ENCODE measurements at regions not wholly inside any gene's neighbourhood (a gene's known extent, or its start where the extent isn't known, plus 50 kb on each side); places are given as distances from the start of the nearest gene placed in this dataset.

- TF ChIP-seq NFE2 (IDR thresholded peaks at IDR 0.05; ENCODE audit: low read depth) = no peak
- TF ChIP-seq SRSF9 (IDR thresholded peaks at IDR 0.05; ENCODE audit: borderline replicate concordance, low read depth, low read length) = no peak
- no peak for TF ChIP-seq GATA2 (CRISPR knock-in tag; IDR thresholded peaks at IDR 0.05)
- TF ChIP-seq HDAC8 (tag; IDR thresholded peaks at IDR 0.05) = no peak
- no peak for TF ChIP-seq ZNF212 (CRISPR knock-in tag; IDR thresholded peaks at IDR 0.05)
- TF ChIP-seq CSDE1 (IDR thresholded peaks at IDR 0.05) = no peak
- TF ChIP-seq TBP (optimal IDR thresholded peaks at IDR 0.05; ENCODE audit: low read depth, low read length) = no peak
- TF ChIP-seq NFXL1 (CRISPR knock-in tag; IDR thresholded peaks at IDR 0.05) = no peak
- TF ChIP-seq RBM39 (optimal IDR thresholded peaks at IDR 0.05; ENCODE audit: low read depth, low read length) = no peak
- no peak for TF ChIP-seq SAP30 (IDR thresholded peaks at IDR 0.05; ENCODE audit: borderline replicate concordance, insufficient read depth, low read depth, low read length, poor library complexity, severe bottlenecking)
- TF ChIP-seq KLF6 (CRISPR knock-in tag; IDR thresholded peaks at IDR 0.05; ENCODE audit: borderline replicate concordance) = no peak
- TF ChIP-seq, protein P1, sequence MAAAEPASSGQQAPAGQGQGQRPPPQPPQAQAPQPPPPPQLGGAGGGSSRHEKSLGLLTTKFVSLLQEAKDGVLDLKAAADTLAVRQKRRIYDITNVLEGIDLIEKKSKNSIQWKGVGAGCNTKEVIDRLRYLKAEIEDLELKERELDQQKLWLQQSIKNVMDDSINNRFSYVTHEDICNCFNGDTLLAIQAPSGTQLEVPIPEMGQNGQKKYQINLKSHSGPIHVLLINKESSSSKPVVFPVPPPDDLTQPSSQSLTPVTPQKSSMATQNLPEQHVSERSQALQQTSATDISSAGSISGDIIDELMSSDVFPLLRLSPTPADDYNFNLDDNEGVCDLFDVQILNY (CRISPR knock-in tag; IDR thresholded peaks at IDR 0.05) = no peak
- no peak for TF ChIP-seq MXI1 (IDR thresholded peaks at IDR 0.05; ENCODE audit: low read depth, low read length)
- TF ChIP-seq OTX1 (CRISPR knock-in tag; IDR thresholded peaks at IDR 0.05) = no peak
- no peak for TF ChIP-seq ZNF584 (CRISPR knock-in tag; IDR thresholded peaks at IDR 0.05; ENCODE audit: low read depth)
- TF ChIP-seq DPF2 (IDR thresholded peaks at IDR 0.05) = no peak
- TF ChIP-seq ZC3H8 (IDR thresholded peaks at IDR 0.05) = no peak
- intact Hi-C loops (cut with micrococcal nuclease) (no loop called here), in situ Hi-C loops (cut with MboI) (no loop called here)
- H3K9ac ChIP-seq (ENCODE audit: insufficient read depth in 1 of 2, low read depth in 2 of 2, low read length in 2 of 2) = no peak overlapping the region
- no peaks in the 10 kb centered on the region for H3K36me3 ChIP-seq (ENCODE audit: control insufficient read depth, insufficient read depth, low read length)
- BruUV-seq (replicated peaks) = no TSS peak
- no peaks in the 10 kb centered on the region for H3K27me3 ChIP-seq (ENCODE audit: control insufficient read depth in 2 of 2, insufficient read depth in 2 of 2, low read length in 2 of 2)
- H3K4me2 ChIP-seq (ENCODE audit: insufficient read depth, low read length) = no peak overlapping the region
- no peaks in the 10 kb centered on the region for H3K4me1 ChIP-seq (replicated peaks in 1 of 2; ENCODE audit: control insufficient read depth in 2 of 2, insufficient read depth in 2 of 2, low read length in 2 of 2)
- FAIRE-seq (no peak), DNase-seq (ENCODE audit: extremely low read depth in 1 of 4, low spot score in 3 of 4) (no peak), ATAC-seq (no peak)
- no peak overlapping the region for H3K4me3 ChIP-seq
- POLR2A ChIA-PET = interaction anchor here (0.6 kb wide), 1 partner anchor 11 kb away, joined by 3 read pairs; no protein-coding TSS in a partner anchor
- H4K20me1 ChIP-seq (replicated peaks; ENCODE audit: control insufficient read depth, insufficient read depth, low read length) = no peaks in the 10 kb centered on the region
- 34% methylated on average over 3 of the region's 3 CpGs for WGBS (ENCODE audit: insufficient coverage, low coverage, missing lambda C conversion rate)
- CTCF ChIA-PET (ENCODE audit: low intra/inter-chr PET ratio) = no interaction called here
- no peak overlapping the region; the same call in 1 of the 2 replicates for H2AFZ ChIP-seq (ENCODE audit: low read depth, low read length)
- no peaks in the 10 kb centered on the region for H3K9me1 ChIP-seq (ENCODE audit: control insufficient read depth, insufficient read depth, low read length)
- no peaks in the 10 kb centered on the region for H3K79me2 ChIP-seq (ENCODE audit: control insufficient read depth, insufficient read depth, low read length)
- H3K9me3 ChIP-seq (replicated peaks; ENCODE audit: control insufficient read depth, insufficient read depth, low read depth, low read length) = no peaks in the 10 kb centered on the region
- H3K27ac ChIP-seq (ENCODE audit: extremely low read depth, low read depth, low read length) = no peak overlapping the region
Observed at GRCh38 chr13:108463340-108463739, 166.1 kb upstream of the MYO16 start.

Measured in K562 (cell line).